UCSD-AML1 (cell line): ENCODE measurements at regions not wholly inside any gene's neighbourhood (a gene's known extent, or its start where the extent isn't known, plus 50 kb on each side); places are given as distances from the start of the nearest gene placed in this dataset.

Experiments
- DNase-seq: peaks from one replicate; lab custom pipeline; 2025; ENCODE audit not compliant: unreplicated experiment; lab: John Stamatoyannopoulos, UW

DNA sequence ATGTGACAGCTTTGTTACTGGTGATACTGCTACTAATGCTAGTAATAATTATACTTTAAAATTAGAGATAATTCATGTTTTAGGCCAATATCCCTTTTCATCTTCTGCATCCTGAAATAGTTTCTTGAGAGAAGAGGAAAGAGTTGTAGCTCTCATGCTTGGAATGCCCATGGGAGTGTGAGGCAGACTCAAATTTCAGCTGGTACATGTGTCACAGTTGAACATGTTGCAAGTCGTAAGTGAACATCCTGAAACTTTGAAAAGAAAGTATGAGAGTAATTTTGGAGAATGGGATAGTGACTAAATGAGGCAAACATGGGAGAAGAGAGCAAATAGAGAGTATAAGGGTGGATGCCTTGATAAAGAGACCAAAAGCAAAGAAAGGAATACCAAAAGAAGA, 168.0 kb downstream of the TMTC3 start:
- DNase-seq, result no peak

DNA sequence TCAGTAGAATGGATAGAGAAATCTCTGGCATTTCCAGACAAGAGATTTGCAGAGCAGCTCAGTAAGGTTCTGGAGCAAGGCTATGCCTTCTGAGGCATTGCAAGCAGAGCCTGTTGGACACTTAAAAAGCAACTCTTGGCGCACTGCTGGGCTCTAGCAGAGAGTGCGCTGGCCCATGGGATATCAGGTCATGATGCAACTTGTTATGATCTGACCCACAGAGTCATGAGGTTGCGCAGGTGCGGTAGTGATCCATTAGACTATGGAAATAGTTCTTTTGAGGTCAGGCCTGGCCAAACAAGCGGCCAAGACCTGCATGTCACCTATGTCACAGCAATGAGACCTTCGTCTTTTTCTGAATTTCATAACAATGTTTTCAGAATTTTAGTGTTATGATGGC, 168.6 kb downstream of the TMTC3 start:
- DNase-seq, result no peak

GRCh38 chr12:88313554-88313953, 171.4 kb downstream of the TMTC3 start:
- DNase-seq, result no peak

GRCh38 chr12:88314706-88315105, 172.6 kb downstream of the TMTC3 start:
- no peak for DNase-seq

GRCh38 chr12:88318726-88319125, 176.6 kb downstream of the TMTC3 start:
- DNase-seq, result no peak

DNA sequence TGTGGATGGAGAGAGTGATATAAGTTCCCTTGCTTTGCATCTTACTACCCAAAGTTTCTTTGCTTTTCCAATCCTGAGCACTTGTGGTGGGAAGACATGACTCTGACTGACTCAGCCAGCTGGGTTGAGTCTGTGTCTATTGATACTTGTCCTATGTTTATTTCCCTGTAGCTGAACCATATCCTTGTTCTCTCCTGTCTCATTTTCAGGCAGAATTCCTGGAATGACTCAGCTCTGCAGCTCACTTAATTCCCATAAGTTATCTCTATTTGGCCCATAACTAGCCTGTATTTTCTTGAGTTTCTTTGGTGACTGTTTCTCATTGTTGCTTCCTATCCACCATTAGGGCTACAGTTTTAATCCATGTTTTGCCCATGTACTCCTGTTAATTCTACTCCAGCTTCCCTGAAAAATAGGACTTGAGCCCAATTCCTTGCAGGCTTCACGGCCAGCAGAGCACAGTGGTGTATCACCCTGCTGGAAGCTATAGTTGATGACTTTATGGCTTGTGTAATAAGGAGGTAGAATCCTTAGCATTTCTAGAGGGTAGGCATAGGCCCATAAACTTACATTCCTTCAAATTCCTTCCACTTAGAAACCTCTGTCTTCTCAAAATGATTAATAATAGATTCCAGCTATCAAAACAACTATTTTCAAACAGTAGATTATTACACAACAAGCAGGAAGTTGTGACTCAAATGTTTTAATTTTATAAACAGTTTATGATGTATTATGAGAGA, 183.1 kb downstream of the TMTC3 start:
- DNase-seq, result no peak

GRCh38 chr12:88325816-88326189, 183.7 kb downstream of the TMTC3 start:
- no peak for DNase-seq

DNA sequence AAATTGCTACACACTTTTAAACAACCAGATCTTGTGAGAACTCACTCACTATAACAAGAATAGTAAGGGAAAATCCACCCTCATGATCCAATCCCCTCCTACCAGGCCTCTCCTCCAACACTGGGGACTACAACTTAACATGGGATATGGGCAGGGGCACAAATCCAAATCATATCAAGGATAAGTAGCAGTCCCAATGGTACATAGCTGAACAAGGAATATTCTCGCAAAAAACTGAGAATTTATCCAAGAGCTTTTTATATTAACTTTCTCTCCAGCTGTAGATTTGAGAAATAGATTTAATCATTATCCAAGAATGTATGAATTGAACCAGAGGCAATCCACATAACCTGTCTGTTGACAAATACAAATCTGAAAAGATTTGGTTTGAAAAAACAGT, 185.2 kb downstream of the TMTC3 start:
- no peak for DNase-seq

DNA sequence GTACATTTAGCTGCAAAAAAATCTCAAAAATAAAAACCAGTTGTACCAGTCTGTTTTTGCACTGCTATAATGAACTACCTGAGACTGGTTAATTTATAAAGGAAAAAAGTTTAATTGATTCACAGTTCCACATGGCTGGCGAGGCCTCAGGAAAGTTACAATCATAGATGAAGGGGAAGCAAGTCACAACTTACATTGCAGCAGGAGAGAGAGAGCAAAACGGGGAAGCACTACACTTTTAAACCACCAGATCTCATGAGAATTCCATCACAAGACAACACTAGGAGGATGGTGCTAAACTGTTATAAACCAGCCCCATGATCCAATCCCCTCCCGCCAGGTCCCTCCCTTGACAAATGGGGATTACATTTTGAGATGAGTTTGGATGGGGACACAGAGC, 186.0 kb downstream of the TMTC3 start:
- no peak for DNase-seq

DNA sequence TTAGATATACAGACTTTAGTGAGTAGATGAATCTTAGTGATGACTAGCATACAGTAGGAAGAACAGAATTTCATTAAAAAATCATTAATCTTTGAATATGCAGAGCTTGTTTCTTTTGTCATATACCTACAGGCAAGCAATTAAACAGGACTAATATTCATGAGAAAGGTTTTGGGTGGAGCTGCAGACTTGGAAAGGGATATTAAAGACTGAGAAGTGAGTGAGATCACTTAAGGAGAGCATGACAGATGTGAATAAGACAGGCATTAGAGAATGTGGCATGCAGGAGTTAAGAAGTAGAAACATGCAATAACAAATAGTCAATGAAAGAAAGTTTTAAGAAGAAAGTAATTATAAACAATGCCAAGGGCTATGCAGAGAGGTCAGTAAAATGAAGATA, 187.7 kb downstream of the TMTC3 start:
- no peak for DNase-seq

- DNase-seq, result no peak
Measured at GRCh38 chr12:88334271-88334670, 192.2 kb downstream of the TMTC3 start.

DNA sequence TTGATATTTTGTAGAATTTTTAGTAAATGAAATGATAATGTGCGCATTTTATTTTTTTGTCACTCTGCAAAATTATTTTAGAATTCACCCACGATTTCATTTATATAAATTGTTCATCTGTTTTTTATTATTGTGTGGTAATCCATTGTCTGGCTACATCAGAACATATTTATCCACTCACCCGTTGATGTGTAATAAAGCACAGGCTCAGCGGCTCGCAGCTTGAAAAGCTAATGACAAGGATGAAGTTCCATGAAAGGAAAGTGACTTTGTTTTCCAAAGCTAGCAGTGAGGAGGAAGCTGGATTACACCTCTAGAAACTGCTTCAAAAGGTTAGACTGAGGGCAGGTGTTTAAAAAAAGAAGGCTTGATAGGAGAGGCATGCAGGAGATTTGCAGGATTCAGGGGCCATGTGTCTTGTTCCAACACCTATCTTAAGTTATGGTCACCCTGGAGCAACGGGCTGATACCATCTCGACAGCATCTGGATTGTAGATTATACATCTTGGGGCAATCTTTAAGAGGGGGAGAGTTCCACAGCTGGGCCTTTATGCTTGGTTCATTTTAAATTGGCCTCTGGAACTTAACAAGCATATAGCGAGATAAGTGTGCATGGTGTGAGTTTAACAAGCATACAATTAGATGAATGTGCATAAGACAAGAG, 194.1 kb downstream of the TMTC3 start:
- no peak for DNase-seq

GRCh38 chr12:88338486-88338885, 196.4 kb downstream of the TMTC3 start:
- DNase-seq, result no peak

- no peak for DNase-seq
Measured at GRCh38 chr12:88339254-88339949, 197.3 kb downstream of the TMTC3 start.

- DNase-seq, result no peak
Measured at GRCh38 chr12:88339966-88340365, 197.9 kb downstream of the TMTC3 start.

- DNase-seq, result no peak
Measured at GRCh38 chr12:88342251-88342806, 200.2 kb downstream of the TMTC3 start.

DNA sequence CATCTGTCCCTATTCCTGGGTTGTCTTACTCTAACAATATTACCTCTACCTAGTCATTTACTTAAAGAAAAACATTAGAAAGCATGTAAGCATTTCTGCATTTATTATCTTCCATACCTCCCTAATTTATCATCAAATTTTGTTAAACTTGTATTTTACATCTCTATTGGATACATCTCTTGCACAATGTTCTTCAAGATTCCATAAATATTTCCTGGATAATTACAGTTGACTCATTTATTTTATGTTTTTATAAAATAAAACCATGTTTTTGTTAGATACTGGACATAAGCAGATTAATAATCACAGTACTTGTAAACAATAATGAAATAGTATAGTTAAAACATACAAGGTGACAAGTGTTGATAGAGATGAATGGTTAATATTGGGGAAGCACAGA, 209.0 kb downstream of the TMTC3 start:
- DNase-seq, result no peak

- DNase-seq, result no peak
Measured at GRCh38 chr12:88354691-88355090, 212.6 kb downstream of the TMTC3 start.

- no peak for DNase-seq
Measured at GRCh38 chr12:88360343-88360742, 218.2 kb downstream of the TMTC3 start.

GRCh38 chr12:88361493-88361892, 218.8 kb downstream of the KITLG start:
- no peak for DNase-seq

- no peak for DNase-seq
Measured at GRCh38 chr12:88362439-88362838, 217.8 kb downstream of the KITLG start.

- no peak for DNase-seq
Measured at GRCh38 chr12:88365403-88365802, 214.9 kb downstream of the KITLG start.
